ENCODE measurements at regions not wholly inside any gene's neighbourhood (a gene's known extent, or its start where the extent isn't known, plus 50 kb on each side); places are given as distances from the start of the nearest gene placed in this dataset.

DNA sequence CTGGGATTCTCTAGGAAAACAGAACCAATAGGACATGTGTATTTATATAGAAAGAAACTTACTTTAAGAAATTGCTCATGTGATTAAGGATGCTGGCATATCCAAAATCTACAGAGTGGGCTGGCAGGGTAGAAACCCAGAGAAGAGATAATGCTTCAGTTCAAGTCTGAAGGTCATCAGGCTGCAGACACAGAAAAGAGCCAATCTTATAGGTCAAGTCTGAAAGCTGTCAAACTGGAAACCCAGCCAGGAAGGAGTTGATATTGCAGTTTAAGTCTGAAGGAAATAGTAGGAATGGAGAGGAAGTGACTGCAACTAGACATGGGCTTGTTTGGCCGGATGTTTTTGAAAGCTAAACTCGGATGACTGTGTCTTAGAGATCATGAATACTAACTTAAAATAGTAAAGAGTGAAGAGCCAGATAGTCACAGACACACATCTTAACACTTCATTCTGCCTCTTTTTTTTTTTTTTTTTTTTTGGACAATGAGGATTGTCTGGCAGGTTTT is 125.3 kb upstream of the GPC6 start:
- peak; percentile 38 for DNase-seq (ENCODE audit: low read depth)
- TF ChIP-seq, protein P1, sequence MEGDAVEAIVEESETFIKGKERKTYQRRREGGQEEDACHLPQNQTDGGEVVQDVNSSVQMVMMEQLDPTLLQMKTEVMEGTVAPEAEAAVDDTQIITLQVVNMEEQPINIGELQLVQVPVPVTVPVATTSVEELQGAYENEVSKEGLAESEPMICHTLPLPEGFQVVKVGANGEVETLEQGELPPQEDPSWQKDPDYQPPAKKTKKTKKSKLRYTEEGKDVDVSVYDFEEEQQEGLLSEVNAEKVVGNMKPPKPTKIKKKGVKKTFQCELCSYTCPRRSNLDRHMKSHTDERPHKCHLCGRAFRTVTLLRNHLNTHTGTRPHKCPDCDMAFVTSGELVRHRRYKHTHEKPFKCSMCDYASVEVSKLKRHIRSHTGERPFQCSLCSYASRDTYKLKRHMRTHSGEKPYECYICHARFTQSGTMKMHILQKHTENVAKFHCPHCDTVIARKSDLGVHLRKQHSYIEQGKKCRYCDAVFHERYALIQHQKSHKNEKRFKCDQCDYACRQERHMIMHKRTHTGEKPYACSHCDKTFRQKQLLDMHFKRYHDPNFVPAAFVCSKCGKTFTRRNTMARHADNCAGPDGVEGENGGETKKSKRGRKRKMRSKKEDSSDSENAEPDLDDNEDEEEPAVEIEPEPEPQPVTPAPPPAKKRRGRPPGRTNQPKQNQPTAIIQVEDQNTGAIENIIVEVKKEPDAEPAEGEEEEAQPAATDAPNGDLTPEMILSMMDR (IDR thresholded peaks at IDR 0.05; ENCODE audit: insufficient read depth, low read depth, low read length, missing control alignments) = no peak
- H3K4me3 ChIP-seq (ENCODE audit: low read length) = no peak overlapping the region

DNA sequence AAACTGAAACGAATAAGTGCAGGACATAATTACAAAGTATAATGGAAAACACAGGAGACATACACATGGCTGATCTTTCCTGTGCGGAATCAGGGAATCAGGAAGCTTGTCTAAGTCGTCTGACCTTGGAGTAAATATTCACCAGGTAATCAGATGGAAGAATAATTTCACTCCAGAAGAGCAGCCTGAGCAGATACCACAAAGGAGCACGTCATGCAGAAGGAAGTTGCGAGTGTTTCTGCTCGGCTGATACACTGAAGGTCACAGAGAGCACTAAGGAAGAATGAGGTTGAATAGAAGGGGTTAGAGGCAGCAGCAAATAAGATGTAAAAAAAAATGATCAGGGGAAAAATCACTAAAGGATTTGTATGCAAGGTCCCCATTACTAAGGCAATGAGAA is 122.3 kb upstream of the GPC6 start:
- TF ChIP-seq, protein P1 (IDR thresholded peaks at IDR 0.05; ENCODE audit: insufficient read depth, low read depth, low read length, missing control alignments) = no peak
- no peak overlapping the region for H3K4me3 ChIP-seq (ENCODE audit: low read length)
- DNase-seq (ENCODE audit: low read depth) = no peak

DNA sequence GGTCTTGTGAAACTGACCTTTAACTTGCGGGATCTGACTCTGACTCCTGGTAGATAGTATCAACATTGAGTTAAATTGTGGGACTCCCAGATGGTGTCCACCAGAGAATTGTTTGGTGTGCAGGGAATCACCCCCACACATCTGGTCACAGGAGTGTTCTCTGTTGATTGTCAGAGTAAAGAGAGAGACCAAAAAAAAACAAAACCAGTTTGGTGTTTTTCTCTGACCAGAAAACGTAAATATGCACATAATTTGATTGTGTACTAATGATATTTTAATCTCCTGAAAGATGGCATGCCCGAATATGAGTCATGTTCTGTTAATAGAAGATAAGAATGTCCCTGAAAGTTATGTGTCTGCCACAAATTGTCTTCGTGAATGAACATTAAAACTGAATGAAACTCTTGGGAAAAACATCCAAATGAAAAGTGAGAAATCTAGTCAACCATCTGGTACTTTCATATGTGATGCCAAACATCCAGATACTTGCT is 118.5 kb upstream of the GPC6 start:
- no peak overlapping the region for H3K4me3 ChIP-seq (ENCODE audit: low read length)
- DNase-seq (ENCODE audit: low read depth) = no peak
- TF ChIP-seq, protein P1 (IDR thresholded peaks at IDR 0.05; ENCODE audit: insufficient read depth, low read depth, low read length, missing control alignments) = no peak

DNA sequence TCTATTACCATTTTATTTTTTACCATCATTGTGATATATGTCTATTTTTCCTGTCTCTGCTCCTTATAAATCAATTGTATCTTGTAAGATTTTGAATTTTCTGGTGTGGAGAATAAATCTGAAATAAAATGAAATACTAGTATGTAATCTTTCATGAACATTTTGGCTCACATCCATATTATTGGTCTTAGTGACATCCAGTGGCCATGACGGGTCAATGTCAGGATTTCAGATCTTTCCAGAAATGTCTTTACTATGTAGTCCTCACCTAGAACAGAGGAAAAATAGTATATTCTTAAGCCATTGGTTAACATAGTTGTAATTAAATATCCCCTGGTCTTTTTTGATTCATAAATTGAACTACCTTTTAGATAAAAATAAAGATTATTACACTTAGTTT is 109.8 kb upstream of the GPC6 start:
- TF ChIP-seq, protein P1 (IDR thresholded peaks at IDR 0.05; ENCODE audit: insufficient read depth, low read depth, low read length, missing control alignments) = no peak
- H3K4me3 ChIP-seq (ENCODE audit: low read length) = no peak overlapping the region
- no peak for DNase-seq (ENCODE audit: low read depth)

DNA sequence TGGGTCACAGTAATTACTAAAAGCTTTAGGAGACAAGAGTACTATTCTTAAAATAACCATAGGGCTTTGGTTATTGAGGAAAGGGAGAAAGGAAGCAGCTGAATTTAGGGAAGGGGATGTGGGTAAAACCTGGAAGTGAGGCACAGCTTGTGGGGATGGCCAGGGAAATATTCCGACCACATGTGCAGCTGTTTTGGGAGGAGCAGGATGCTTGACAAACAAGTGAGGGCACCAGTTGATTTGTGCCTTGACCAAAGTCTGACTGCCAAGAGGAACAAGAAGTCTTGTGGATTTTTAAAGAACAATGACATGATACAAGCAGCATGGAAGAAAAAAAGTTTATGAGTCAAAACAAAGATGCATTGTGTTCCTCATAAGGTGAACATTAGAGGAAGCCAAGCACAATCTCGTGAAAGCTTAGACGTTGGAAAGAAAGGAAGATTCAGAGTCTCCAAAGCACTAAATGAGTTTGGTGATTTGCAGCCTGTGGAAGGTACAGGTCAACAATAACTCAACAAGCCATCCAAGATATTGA is 108.5 kb upstream of the GPC6 start:
- TF ChIP-seq, protein P1 (IDR thresholded peaks at IDR 0.05; ENCODE audit: insufficient read depth, low read depth, low read length, missing control alignments) = no peak
- H3K4me3 ChIP-seq (ENCODE audit: low read length) = no peak overlapping the region
- DNase-seq (ENCODE audit: low read depth) = no peak

DNA sequence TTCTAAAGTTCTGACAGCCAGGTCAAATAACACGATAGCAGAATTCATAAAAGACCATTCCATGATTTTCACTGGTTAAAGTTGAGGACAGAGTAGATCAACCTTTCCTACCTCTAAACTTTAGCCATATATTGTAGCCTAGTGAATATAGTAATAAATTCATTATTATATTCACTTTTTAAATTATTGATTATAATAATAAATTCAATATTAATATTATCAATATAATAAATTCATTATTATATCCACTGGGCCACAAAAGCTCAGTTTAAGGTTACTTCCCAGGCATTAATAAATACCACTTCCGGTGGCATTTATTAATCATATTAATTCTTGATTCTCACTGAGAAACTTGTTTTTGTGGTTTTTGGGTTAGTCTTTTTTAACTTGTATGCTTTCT is 85.7 kb upstream of the GPC6 start:
- TF ChIP-seq, protein P1 (IDR thresholded peaks at IDR 0.05; ENCODE audit: insufficient read depth, low read depth, low read length, missing control alignments) = no peak
- H3K4me3 ChIP-seq (ENCODE audit: low read length) = no peak overlapping the region
- no peak for DNase-seq (ENCODE audit: low read depth)

DNA sequence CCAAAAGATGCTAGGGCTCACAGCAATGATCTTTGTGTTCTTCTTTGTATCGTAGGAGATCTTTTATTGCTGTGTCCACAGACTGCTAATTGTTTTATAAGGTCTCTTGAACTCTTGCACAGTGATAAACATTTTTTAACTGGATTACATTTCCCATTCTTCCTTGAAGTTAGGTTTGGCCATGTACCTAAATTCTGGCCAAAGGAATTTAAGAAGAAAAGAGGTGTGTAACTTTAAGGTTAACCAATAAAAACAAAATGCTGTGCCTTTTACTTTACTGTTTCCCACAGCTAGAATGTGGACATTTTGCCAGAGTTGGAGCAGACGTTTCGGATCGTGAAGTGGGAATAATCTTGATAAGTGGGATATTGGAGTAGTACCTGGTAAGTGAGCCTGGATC is 82.6 kb upstream of the GPC6 start:
- TF ChIP-seq, protein P1 (IDR thresholded peaks at IDR 0.05; ENCODE audit: insufficient read depth, low read depth, low read length, missing control alignments) = no peak
- H3K4me3 ChIP-seq (ENCODE audit: low read length) = no peak overlapping the region
- no peak for DNase-seq (ENCODE audit: low read depth)

All from epithelial cell of esophagus (primary cell).